ENCODE measurements at regions not wholly inside any gene's neighbourhood (a gene's known extent, or its start where the extent isn't known, plus 50 kb on each side); places are given as distances from the start of the nearest gene placed in this dataset.

- Histone ChIP-seq H3K36me3 (ENCODE audit: control insufficient read depth, insufficient read depth, low read length) (no peaks in the 10 kb centered on the region), H3K4me1 (ENCODE audit: control insufficient read depth, insufficient read depth, low read length, poor library complexity, severe bottlenecking) (no peaks in the 10 kb centered on the region), H3K4me3 (ENCODE audit: insufficient read depth, low read depth, low read length, poor library complexity, severe bottlenecking) (no peak overlapping the region), H3K27ac (ENCODE audit: insufficient read depth, low read length, poor library complexity, severe bottlenecking) (no peak overlapping the region), H3K9me3 (ENCODE audit: control insufficient read depth, low read length) (no peaks in the 10 kb centered on the region), H3K27me3 (replicated peaks; ENCODE audit: control insufficient read depth, insufficient read depth, low read length, poor library complexity, severe bottlenecking) (no peaks in the 10 kb centered on the region)
- no peak for DNase-seq
Measured at GRCh38 chr12:76138656-76139055, 54.2 kb upstream of the NAP1L1 start.

GRCh38 chr12:76137606-76138005 lies 53.1 kb upstream of the NAP1L1 start:
- no peak for DNase-seq

GRCh38 chr12:76135456-76135855 lies 51.0 kb upstream of the NAP1L1 start:
- no peak for DNase-seq
- Histone ChIP-seq H3K4me1 (ENCODE audit: control insufficient read depth, insufficient read depth, low read length, poor library complexity, severe bottlenecking) (no peaks in the 10 kb centered on the region), H3K4me3 (ENCODE audit: insufficient read depth, low read depth, low read length, poor library complexity, severe bottlenecking) (no peak overlapping the region)

More at GRCh38 chr12:76137606-76138005, 53.1 kb upstream of the NAP1L1 start:
- H3K4me1 ChIP-seq (ENCODE audit: control insufficient read depth, insufficient read depth, low read length, poor library complexity, severe bottlenecking) = no peaks in the 10 kb centered on the region
- no peak overlapping the region for H3K27ac ChIP-seq (ENCODE audit: insufficient read depth, low read length, poor library complexity, severe bottlenecking)
- H3K27me3 ChIP-seq (replicated peaks; ENCODE audit: control insufficient read depth, insufficient read depth, low read length, poor library complexity, severe bottlenecking) = no peaks in the 10 kb centered on the region
- no peaks in the 10 kb centered on the region for H3K36me3 ChIP-seq (ENCODE audit: control insufficient read depth, insufficient read depth, low read length)
- no peak overlapping the region for H3K4me3 ChIP-seq (ENCODE audit: insufficient read depth, low read depth, low read length, poor library complexity, severe bottlenecking)
- H3K9me3 ChIP-seq (ENCODE audit: control insufficient read depth, low read length) = no peaks in the 10 kb centered on the region

More at GRCh38 chr12:76135456-76135855, 51.0 kb upstream of the NAP1L1 start:
- H3K27ac ChIP-seq (ENCODE audit: insufficient read depth, low read length, poor library complexity, severe bottlenecking) = no peak overlapping the region
- H3K36me3 ChIP-seq (ENCODE audit: control insufficient read depth, insufficient read depth, low read length) = no peaks in the 10 kb centered on the region
- no peaks in the 10 kb centered on the region for H3K27me3 ChIP-seq (replicated peaks; ENCODE audit: control insufficient read depth, insufficient read depth, low read length, poor library complexity, severe bottlenecking)
- no peaks in the 10 kb centered on the region for H3K9me3 ChIP-seq (ENCODE audit: control insufficient read depth, low read length)
